ENCODE measurements at regions not wholly inside any gene's neighbourhood (a gene's known extent, or its start where the extent isn't known, plus 50 kb on each side); places are given as distances from the start of the nearest gene placed in this dataset.

DNA sequence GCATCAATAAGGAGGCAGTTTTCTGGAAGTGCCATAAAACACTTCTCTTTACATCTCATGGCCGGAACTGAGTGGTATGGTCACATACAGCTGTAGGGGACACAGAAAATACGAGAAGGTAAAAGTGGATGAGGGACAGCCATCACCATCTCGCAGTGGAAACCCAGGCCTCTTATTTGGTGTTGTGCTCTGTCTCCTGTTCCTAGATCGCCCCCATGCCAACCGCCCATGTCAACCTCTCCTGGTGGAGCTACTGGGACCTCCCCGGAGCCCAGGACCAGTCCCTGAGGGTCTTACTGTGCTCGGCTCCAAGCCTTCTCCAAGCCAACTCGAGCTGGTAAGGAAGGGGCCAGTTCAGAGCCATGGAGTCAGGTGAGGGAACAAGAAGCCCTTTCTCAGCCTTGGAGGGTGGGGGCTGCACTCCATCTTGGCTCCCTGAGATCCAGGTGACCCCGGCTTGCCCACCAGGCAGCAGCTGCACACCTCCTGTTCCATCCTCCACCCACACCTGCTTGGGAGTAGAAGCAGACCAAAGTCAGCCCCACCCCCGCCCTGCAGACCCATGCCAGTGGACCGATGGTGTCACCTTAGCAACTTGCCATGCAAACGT lies 149.0 kb upstream of the CST7 start:
- intact Hi-C loops (cut with micrococcal nuclease) (no loop called here), dilution Hi-C loops (cut with MboI; ENCODE audit: extremely low pct_ligation_motif_present, low sequenced_read_pairs) (no loop called here)
- H3K9me1 ChIP-seq (replicated peaks; ENCODE audit: control insufficient read depth, extremely low read depth, insufficient read depth, low read length): no peaks in the 10 kb centered on the region
- H3K4me3 ChIP-seq (replicated peaks in 1 of 3; ENCODE audit: insufficient read depth in 1 of 3, low read depth in 1 of 3, low read length in 3 of 3): no peak overlapping the region
- ChIA-PET CTCF (no interaction called here), POLR2A (no interaction called here)
- TF ChIP-seq, protein P1, sequence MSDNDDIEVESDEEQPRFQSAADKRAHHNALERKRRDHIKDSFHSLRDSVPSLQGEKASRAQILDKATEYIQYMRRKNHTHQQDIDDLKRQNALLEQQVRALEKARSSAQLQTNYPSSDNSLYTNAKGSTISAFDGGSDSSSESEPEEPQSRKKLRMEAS (IDR thresholded peaks at IDR 0.05; ENCODE audit: insufficient read depth, insufficient read length): no peak
- H3K9me3 ChIP-seq (replicated peaks; ENCODE audit: control insufficient read depth, insufficient read depth, low read length): no peaks in the 10 kb centered on the region
- no peak overlapping the region for H3K4me2 ChIP-seq (ENCODE audit: insufficient read depth, low read length)
- no peak overlapping the region for H3K27ac ChIP-seq (ENCODE audit: insufficient read depth, low read depth, low read length)
- no peak overlapping the region for H3K9ac ChIP-seq (replicated peaks; ENCODE audit: extremely low read depth, insufficient read depth, low read length)
- no peak for DNase-seq (ENCODE audit: low read depth, low spot score)
- no peak for FAIRE-seq
- H4K20me1 ChIP-seq (replicated peaks; ENCODE audit: control insufficient read depth, extremely low read depth, insufficient read depth, low read length): no peaks in the 10 kb centered on the region
- H3K79me2 ChIP-seq (ENCODE audit: control insufficient read depth, insufficient read depth, low read length): no peaks in the 10 kb centered on the region
- H3K4me1 ChIP-seq (ENCODE audit: control insufficient read depth, extremely low read depth, insufficient read depth, low read length): no peaks in the 10 kb centered on the region
- no peaks in the 10 kb centered on the region for H3K27me3 ChIP-seq (ENCODE audit: control insufficient read depth in 2 of 2, insufficient read depth in 2 of 2, low read length in 2 of 2)
- BruUV-seq (replicated peaks): no TSS peak
- H2AFZ ChIP-seq (ENCODE audit: low read depth, low read length): no peak overlapping the region
- H3K36me3 ChIP-seq (ENCODE audit: control insufficient read depth in 2 of 2, extremely low read depth in 1 of 2, insufficient read depth in 2 of 2, low read length in 2 of 2): no peaks in the 10 kb centered on the region

DNA sequence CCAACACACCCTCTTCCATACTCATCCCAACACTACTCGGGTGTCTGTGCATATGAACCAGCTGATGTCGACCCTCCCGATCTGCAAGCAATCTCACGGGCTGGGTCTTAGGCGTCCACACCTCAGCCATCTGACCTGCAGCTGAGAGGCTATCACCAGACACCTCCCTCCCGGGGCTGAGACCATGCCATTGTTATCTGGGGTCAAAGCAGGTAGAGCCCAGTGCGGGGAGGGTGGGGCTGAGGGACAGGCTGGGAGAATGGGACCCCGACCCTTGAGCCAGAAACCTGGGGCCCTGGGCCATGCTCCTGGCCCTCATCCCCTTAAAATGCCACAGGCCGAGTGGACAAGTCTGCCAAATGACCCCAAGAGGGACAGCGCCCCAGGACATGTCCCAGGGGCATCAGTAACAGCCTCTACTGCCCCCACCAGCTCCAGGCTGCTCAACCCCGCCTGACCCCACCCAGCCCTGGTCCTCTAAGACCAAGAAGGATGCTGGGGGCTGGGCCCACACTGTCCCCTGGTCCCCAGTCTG lies 146.7 kb upstream of the CST7 start:
- POLR2A ChIA-PET: no interaction called here
- FAIRE-seq (no peak), DNase-seq (ENCODE audit: low read depth, low spot score) (no peak)
- H3K9me1 ChIP-seq (replicated peaks; ENCODE audit: control insufficient read depth, extremely low read depth, insufficient read depth, low read length): no peaks in the 10 kb centered on the region
- dilution Hi-C loops (cut with MboI; ENCODE audit: extremely low pct_ligation_motif_present, low sequenced_read_pairs): no loop called here
- no peak overlapping the region for H3K4me2 ChIP-seq (ENCODE audit: insufficient read depth, low read length)
- H3K4me3 ChIP-seq (replicated peaks in 1 of 3; ENCODE audit: insufficient read depth in 1 of 3, low read depth in 1 of 3, low read length in 3 of 3): no peak overlapping the region
- no peaks in the 10 kb centered on the region for H3K27me3 ChIP-seq (ENCODE audit: control insufficient read depth in 2 of 2, insufficient read depth in 2 of 2, low read length in 2 of 2)
- no peak overlapping the region for H3K9ac ChIP-seq (replicated peaks; ENCODE audit: extremely low read depth, insufficient read depth, low read length)
- no peaks in the 10 kb centered on the region for H3K4me1 ChIP-seq (ENCODE audit: control insufficient read depth, extremely low read depth, insufficient read depth, low read length)
- no peak overlapping the region for H2AFZ ChIP-seq (ENCODE audit: low read depth, low read length)
- CTCF ChIA-PET: no interaction called here
- intact Hi-C loops (cut with micrococcal nuclease): no loop called here
- H3K9me3 ChIP-seq (replicated peaks; ENCODE audit: control insufficient read depth, insufficient read depth, low read length): no peaks in the 10 kb centered on the region
- no peak overlapping the region for H3K27ac ChIP-seq (ENCODE audit: insufficient read depth, low read depth, low read length)
- no peaks in the 10 kb centered on the region for H4K20me1 ChIP-seq (replicated peaks; ENCODE audit: control insufficient read depth, extremely low read depth, insufficient read depth, low read length)
- no peaks in the 10 kb centered on the region for H3K36me3 ChIP-seq (ENCODE audit: control insufficient read depth in 2 of 2, extremely low read depth in 1 of 2, insufficient read depth in 2 of 2, low read length in 2 of 2)
- no peak for TF ChIP-seq MYC (IDR thresholded peaks at IDR 0.05; ENCODE audit: low read depth, low read length)
- TF ChIP-seq POLR2AphosphoS5 (IDR thresholded peaks at IDR 0.05; ENCODE audit: insufficient read depth, low read depth, low read length): no peak
- TF ChIP-seq FOS (IDR thresholded peaks at IDR 0.05; ENCODE audit: borderline replicate concordance, insufficient read depth, low read length): no peak
- no peak for TF ChIP-seq JUN (IDR thresholded peaks at IDR 0.05; ENCODE audit: borderline replicate concordance, insufficient read depth, insufficient read length, low read depth)
- TF ChIP-seq, protein P1 (IDR thresholded peaks at IDR 0.05; ENCODE audit: insufficient read depth, insufficient read length): no peak
- no peak for TF ChIP-seq POLR2A (IDR thresholded peaks at IDR 0.05; ENCODE audit: low read depth, low read length)
- TF ChIP-seq, protein P2, sequence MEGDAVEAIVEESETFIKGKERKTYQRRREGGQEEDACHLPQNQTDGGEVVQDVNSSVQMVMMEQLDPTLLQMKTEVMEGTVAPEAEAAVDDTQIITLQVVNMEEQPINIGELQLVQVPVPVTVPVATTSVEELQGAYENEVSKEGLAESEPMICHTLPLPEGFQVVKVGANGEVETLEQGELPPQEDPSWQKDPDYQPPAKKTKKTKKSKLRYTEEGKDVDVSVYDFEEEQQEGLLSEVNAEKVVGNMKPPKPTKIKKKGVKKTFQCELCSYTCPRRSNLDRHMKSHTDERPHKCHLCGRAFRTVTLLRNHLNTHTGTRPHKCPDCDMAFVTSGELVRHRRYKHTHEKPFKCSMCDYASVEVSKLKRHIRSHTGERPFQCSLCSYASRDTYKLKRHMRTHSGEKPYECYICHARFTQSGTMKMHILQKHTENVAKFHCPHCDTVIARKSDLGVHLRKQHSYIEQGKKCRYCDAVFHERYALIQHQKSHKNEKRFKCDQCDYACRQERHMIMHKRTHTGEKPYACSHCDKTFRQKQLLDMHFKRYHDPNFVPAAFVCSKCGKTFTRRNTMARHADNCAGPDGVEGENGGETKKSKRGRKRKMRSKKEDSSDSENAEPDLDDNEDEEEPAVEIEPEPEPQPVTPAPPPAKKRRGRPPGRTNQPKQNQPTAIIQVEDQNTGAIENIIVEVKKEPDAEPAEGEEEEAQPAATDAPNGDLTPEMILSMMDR (IDR thresholded peaks at IDR 0.05; ENCODE audit: extremely low read depth in 1 of 2, insufficient read depth in 1 of 2, low read depth in 1 of 2, low read length in 2 of 2): no peak
- no peak for TF ChIP-seq EZH2 (IDR thresholded peaks at IDR 0.05; ENCODE audit: borderline replicate concordance, low read depth, low read length, severe bottlenecking)
- TF ChIP-seq GATA2 (IDR thresholded peaks at IDR 0.05; ENCODE audit: insufficient read depth, insufficient read length, low read depth, low read length): no peak
- H3K79me2 ChIP-seq (ENCODE audit: control insufficient read depth, insufficient read depth, low read length): no peaks in the 10 kb centered on the region
- no TSS peak for BruUV-seq (replicated peaks)

Data from endothelial cell of umbilical vein (primary cell).